NB4 (cell line): ENCODE measurements at regions not wholly inside any gene's neighbourhood (a gene's known extent, or its start where the extent isn't known, plus 50 kb on each side); places are given as distances from the start of the nearest gene placed in this dataset.

Experiments used
- CTCF ChIP-seq: IDR thresholded peaks from one replicate; pipeline ENCODE4 v1.5.1; 2012; ENCODE audit warnings: low read depth, low read length
- POLR2A ChIP-seq: IDR thresholded peaks from 2 replicates; pipeline ENCODE4 v1.6.1; 2011; ENCODE audit warnings: mild to moderate bottlenecking; ENCODE audit not compliant: insufficient read length; ENCODE audit errors: extremely low read depth
- TF ChIP-seq, protein P1 (sequence below): IDR thresholded peaks from 2 replicates; pipeline ENCODE4 v1.6.1; 2011; ENCODE audit warnings: low read depth, low read length

- TF ChIP-seq CTCF (no peak), POLR2A (no peak)
- TF ChIP-seq, protein P1, sequence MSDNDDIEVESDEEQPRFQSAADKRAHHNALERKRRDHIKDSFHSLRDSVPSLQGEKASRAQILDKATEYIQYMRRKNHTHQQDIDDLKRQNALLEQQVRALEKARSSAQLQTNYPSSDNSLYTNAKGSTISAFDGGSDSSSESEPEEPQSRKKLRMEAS, result no peak
Observed at GRCh38 chr3:107028626-107029025, 348.6 kb upstream of the CCDC54 start.
